HG03175 (cell line): ENCODE measurements at regions not wholly inside any gene's neighbourhood (a gene's known extent, or its start where the extent isn't known, plus 50 kb on each side); places are given as distances from the start of the nearest gene placed in this dataset.
"Not testable (repeated sequence)": the region's sequence is repeated elsewhere in the genome, so short reads cannot be mapped to it uniquely, and the experiment has no call there.

Source experiments
- ATAC-seq: cut with Tn5 transposase; IDR thresholded peaks from one replicate; pipeline ENCODE4 v1.9.1; 2021; ENCODE audit warnings: mild to moderate bottlenecking, moderate library complexity; ENCODE audit not compliant: unreplicated experiment

DNA sequence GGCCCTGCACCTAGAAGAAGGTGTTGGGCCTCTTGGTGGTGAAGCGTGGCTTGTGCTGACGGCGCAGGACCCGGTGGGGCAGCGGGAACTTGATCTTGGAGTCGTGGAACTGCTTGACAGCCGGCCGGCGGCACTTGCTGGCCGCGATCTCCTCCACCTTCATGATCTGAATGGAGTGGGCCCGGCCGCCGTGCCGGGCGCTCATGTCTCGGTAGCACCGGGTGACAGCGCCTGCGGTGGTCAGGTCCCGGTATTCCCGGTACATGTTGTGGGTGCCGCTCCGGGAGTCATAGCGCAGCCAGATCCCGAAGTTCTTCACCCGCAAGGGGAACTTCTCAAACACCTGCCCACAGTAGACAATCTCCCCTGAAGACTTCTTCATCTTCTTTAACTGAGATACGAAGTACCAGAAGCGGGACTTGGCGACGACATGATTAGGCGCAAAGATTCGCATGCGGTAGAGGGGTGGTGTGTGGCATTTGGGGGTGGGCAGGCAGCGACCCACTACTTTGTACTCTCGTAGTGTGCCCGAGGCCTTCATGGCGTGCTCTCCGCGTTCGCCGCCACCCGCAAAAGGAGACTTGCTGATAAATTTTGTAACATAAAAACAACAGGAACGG, 92.1 kb upstream of the MSH6 start:
- ATAC-seq: not testable (repeated sequence)

DNA sequence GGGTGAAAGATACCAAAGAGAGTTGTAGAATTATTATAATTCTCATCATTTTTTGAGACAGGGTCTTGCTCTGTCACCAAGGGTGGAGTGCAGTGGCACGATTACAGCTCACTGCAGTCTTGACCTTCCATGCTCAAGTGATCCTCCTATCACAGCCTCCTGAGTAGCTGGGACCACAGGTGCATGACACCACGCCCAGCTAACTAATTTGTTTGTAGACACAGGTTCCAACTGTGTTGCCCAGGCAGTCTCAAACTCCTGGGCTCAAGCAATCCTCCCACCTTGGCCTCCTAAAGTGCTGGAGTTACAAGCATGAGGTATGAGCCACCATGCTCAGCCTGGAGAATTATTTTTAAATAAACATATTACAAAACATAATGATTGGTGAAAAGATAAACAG, 92.8 kb upstream of the MSH6 start:
- no peak for ATAC-seq

DNA sequence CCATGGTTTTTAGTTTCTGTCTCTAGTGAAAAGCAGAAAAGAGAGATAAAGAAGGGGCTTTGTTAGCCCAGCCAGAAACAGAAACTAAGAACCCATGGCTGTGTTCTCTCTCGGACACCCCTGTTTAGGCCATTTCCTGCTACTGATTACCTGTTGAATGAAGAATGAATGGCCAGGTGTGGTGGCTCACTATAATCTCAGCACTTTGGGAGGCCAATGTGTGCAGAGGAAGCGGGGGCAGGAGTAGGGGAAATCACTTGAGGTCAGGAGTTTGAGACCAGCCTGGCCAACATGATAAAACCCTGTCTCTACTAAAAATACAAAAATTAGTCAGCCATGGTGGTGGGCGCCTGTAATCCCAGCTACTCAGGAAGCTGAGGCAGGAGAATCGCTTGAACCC, 93.8 kb upstream of the MSH6 start:
- ATAC-seq: not testable (repeated sequence)

DNA sequence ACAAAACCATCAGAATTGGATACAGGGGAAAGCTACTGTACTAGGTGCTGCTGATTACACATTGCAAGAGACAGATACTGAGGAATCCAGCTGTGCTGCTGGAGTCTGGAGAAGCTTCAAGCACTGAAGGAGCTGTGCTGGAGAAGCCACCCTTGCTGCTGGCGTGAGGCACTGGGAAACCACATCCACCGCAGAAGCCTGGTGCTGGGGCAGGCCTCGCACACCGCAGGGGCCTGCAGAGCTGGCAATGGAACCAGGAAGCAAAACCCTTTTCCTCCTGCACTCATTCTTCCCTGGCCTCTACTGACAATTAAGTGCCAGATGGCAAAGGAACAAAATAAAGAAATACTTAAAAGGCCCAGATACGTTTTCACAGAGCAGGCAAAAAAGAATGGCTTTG, 94.4 kb upstream of the MSH6 start:
- no peak for ATAC-seq

DNA sequence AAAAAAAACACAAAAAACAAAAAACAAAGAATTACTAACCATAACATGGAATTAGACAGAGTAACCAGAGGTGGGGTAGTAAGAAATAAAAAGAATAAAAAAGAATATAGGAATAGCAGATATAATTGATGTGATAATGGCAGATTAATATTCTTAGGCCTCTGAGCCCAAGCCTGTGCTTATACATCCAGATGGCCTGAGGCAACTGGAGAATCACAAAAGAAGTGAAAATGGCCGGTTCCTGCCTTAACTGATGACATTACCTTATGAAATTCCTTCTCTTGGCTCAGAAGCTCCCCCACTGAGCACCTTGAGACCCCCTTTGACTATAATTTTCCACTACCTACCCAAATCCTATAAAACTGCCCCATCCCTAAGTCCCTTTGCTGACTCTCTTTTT, 95.1 kb upstream of the MSH6 start:
- ATAC-seq: no peak

DNA sequence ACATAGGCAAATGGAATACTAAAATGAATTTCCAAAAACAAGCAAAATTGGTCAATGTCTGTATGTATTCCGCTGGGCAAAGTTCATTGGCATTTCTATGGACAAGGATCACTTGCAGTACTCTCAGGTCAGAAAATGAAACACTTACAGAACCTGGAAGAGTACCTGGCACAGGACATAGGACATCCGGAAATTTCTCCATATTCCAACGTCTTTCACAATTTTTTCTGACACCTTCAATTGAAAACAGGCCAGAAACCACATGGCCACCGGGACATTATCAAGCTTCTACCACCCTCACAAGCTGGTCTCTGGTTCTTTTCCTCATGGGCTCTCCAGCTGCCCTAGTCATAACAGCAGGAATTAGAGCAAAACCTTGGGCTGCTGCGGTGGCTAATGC, 96.9 kb upstream of the MSH6 start:
- ATAC-seq: no peak

DNA sequence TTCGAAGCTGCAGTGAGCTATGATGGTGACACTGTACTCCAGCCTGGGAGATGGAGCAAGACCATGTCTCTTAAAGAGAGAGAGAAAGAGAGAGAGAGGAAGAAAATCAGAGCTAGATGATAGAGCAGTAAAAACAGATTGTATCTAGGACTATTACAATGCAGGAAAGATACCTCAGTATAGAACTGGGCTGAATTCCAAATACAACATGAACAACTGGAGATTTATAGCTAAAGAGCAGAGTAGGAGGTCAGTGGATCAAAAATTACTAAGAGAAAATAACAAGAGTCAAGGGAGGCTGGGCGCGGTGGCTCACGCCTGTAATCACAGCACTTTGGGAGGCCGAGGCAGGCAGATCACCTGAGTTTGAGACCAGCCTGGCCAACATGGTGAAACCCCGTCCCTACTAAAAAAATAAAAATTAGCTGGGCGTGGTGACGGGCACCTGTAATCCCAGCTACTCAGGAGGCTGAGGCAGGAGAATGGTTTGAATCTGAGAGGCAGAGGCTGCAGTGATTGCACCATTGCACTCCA, 100.7 kb upstream of the MSH6 start:
- ATAC-seq: no peak

DNA sequence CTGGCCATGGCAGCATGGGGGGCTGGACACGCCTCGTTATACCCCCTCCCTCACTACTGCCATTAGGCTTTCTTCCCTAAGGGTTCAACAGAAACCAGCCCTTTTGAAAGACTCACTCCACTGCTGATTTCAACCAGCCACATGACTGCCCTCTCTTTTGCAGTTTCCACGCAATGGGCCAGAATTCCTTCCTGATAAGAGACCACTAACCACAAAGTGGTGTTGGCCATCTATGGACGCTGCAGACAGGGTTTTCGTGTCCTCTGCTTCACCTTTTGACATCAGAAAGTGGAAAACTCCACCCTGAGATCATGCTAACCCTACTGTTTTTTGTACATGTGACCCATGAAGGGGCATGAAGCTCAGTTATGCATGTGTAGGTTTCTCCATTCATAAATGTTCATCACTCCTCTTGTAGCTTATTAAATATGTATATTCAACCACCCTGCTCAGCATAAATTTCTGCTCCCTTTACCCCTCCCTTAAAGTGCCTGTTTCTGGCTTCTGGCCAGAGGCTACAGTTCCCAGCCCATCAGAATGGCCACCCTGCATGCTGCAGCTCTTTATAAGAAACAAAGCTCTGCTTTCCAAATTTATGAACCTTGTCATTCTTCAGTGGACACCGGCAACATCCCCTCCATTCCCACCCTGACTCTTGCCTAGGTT, 105.6 kb upstream of the KCNK12 start:
- no peak for ATAC-seq

DNA sequence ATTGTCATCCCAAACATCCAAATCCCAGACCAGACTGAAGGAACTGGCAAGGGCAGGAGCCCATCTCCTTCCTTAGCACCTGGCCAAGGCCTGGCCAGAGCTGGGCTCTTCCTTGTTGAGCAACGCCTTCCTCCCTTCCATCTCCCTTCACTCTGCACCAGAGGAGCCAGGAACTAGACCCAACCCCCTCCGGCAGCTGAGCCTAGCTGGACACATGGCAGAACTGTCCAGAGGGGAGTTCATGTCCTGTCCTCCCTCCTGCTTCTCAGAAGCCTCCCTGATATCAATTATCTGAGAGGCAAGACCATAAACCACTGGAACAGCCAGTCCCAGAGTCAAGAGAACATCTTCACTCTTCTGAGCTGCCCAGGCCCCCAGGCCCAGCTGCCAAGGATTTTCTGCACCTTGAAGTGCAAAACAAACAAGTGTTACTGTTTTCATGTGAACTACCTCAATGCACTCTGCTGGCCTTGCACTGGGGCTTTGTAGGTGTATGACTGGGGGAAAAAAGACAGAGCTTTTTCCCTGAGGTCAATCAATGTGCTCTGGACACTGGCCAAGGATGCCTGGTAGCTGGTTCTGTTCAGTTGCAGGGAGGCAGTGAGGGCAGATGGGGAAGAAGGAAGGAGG, 104.5 kb upstream of the KCNK12 start:
- no peak for ATAC-seq

DNA sequence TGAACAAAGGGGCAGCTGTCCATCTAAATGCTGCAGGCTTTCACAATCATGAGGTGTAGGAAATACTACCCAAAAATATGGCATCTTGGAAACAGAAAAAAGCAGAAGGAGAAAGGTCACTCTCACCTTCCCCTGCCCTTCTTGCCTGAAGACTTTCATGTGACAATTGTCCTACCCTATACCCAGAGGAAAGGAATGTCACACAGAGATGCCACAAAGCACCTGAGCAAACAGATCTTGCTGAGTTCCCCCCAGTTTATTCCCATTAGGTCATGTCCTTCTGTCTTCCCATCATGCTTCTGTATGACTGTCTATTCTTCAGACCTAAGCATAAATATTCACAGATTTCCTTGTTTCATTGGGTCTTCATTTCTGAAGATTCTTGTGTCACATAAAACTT, 95.5 kb upstream of the KCNK12 start:
- ATAC-seq: no peak

DNA sequence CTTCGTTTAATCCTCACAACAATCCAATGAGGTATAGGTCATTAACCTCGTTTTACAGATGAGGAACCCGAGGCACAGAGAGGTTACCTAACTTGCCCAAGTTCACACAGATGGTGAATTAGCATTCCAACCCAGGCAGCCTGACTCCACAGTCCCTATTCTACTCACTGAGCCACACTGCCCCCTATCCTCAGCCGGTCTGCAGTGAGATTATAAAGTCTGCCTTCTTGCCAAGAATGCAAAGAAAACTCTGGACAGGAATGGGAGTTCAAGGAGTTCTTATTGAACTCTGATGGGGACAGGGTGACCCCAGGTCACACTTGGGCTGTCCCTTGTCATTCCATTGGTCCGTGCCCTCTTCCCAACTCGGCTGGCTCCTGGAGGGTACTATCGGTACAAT, 94.0 kb upstream of the KCNK12 start:
- ATAC-seq: no peak

DNA sequence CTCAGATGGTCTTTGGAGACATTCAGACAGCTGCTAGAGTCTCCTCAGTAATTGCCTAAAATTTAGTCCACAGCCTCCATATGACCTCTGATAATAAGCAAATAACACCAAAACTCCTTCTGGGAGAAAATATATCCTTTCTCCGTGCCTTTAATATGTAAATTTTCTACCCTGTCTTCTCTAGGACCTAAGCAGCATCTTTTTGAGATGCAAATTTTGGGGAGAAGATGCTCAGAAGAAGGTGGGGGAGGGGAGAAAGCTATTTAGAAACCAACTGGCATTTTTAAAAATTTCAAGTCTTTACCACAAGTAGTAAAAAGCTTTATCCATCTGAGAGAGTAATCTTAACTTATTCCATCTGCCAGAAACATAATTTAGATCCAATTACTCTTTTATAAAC, 91.8 kb upstream of the KCNK12 start:
- ATAC-seq: no peak

DNA sequence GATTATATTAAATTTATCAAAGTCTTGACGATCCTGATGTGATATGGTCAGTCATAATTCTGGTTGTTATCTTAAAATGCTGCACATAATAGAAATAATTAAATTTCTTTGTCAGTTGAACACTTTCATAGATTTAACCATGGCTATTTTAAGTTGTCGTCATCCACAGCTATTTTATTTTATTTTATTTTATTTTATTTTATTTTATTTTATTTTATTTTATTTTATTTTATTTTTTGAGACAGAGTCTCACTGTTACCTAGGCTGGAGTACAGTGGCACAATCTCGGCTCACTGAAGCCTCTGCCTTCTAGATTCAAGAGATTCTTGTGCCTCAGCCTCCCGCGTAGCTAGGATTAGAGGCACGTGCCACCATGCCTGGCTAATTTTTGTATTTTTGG, 90.5 kb upstream of the KCNK12 start:
- no peak for ATAC-seq

DNA sequence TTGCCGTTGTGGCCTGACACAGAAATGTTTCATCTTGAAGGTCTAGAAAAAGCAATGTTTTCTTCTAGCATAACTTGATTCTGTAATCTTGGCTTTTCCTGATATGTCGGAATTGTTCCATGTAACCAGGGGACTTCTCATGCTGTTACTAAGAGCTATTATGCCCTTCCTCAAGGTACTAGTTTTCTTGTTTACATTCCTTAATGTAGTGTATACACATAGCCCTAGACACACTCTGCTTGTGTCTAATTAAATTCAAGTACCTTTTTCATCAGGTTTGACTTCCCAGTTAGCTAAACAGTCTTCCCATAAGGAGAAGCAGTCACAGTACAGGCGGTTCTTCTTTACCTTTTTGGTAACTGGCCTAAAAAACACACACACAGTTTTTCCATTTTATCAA, 89.4 kb upstream of the KCNK12 start:
- ATAC-seq: no peak

DNA sequence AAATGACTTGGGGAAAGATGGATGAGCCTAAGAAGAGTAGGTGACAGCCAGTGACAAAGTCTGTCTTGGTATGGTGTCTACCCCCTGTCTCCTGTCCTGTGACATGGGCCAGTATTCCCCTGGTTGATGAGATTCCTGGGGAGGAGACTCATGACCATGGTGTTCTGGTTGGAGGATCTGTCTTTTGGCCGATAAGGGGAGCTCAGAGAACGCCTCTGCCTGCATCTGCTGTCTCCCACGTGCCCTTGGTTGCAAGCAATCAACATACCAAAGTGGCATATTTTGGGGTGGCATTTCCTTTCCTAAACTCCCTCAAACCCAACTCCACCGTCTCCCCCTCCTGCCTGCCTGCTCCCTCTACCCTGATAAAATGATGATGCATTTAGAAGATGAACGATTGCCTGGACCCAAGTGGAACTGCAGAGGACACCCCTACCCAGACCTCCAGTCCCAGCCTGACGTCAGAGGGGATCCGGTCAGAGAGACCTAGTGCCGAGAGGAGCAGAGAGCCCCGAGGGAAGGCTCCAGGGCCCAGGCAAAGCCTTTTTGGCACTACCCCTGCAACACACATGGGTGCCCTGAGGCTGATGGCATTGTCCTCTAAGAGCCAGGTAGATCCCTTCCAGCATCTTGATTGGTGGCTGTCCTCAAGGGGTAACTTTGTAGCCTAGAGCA, 88.0 kb upstream of the KCNK12 start:
- ATAC-seq: no peak

DNA sequence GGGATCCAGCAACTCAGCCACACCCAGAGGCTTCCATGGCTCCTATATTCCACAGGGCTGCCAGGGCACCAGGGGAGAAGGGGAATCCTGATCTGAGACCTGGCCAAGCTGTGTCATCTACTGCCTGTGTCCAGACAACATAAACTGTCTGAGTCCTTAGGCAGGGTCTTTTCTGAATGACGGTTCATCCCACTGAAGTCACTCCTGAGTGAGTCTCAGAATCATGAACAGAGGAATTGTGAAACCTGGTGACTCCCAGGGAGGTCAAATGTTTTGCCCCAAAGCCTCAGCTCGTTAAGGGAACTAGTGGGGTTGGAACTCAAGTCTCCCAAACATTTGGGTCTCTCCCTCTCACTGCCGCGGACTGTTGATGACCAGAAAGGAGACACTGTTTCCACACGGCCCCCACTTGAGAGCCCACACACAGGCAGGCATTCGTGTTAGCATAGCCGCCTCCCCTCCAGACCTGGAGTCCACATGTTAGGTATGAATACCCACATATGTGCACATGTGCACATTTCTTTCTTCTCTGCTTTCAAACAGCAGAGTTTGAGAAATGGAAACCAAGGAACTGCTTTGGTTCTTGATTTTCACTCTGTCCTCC, 87.2 kb upstream of the KCNK12 start:
- ATAC-seq: no peak

DNA sequence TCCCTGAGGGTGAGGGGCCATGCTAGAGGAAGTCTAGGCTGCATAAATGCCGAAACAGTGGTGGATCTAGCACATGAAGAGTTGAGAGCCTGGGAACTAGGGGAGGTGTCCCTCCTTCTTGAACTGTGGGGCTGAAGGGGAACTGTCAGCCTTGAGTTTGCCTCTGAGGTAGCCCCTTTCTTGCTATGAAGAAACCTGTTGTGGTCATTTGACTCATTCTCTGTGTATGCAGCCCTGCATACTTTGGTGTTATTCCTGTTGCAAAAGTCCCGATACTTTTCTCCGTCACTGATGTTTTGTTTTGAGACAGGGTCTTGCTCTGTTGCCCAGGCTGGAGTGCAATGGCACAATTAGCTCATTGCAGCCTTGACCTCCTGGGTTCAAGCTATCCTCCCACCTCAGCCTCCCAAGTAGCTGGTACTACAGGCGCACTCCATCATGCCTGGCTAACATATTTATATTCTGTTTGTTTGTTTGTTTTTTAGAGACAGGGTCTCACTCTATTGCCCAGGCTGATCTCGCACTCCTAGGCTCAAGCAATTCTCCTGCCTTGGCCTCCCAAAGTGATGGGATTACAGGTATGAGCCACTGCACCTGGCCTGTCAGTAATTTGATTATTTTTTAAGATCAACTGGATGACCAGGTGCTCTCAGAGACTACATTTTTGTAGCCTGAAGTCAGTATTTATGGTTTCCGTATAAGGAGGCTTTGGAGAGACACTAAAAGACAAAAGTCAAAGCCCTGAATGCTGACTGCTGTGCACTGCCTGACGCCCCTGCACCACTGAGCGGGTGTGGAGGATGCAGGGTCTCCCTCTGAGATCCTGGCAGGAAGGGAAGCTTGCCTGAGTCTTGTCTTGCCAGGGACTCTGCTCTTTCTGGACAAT, 86.2 kb upstream of the KCNK12 start:
- ATAC-seq: no peak

DNA sequence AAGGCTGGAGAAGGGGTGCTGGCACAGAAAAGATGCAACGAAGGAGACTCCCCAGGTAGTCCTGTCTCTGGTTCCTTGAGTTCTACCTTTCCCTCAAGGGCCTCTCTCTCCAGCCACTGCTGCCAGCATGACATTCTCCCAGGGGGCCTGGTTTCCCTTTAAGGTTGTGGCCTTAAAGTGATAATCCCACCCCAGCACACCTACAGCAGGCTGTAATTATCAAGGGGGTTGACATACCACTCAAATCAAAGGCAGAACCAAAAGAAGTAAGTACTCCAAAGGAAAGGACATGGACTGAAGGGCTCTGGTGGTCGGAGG, 84.7 kb upstream of the KCNK12 start:
- peak; percentile 34 for ATAC-seq

DNA sequence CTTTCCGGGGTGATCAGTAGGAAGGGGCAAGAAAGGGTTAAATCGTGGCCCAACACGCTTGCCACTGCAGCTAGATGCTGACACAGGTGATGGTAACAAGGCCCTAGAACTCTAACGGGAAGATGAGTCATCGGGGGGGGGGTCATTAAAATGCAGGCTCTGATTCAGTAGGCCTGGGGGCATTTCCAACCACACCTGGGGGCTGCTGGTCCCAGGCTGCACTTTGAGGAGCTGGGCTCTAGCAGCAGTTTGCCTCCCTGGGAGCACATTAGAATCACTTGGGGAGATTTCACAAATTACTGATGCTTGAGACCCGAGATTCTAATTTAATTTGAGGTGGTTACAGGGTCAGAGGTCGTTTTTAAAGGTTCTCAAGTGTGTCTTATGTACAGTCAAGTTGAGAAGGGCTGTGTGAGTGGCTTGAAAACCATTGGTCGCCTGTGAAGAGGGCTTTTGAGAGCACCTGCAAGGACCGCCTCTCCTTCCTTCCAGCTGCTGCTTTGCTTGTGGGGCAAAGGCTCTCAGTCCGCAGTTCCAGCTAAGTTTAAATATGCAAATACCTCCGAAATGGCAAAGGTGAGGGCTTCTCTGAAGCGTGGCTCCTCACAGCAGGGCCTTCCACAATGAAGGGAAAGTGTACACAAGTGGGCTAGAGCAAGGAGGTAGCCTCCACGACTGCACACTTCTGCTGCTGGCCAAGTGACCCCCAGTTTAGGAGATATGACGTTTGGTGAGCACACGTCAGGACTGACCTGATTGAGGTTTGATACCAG, 84.2 kb upstream of the KCNK12 start:
- ATAC-seq: peak; percentile 85
